ENCODE measurements at regions not wholly inside any gene's neighbourhood (a gene's known extent, or its start where the extent isn't known, plus 50 kb on each side); places are given as distances from the start of the nearest gene placed in this dataset.

DNA sequence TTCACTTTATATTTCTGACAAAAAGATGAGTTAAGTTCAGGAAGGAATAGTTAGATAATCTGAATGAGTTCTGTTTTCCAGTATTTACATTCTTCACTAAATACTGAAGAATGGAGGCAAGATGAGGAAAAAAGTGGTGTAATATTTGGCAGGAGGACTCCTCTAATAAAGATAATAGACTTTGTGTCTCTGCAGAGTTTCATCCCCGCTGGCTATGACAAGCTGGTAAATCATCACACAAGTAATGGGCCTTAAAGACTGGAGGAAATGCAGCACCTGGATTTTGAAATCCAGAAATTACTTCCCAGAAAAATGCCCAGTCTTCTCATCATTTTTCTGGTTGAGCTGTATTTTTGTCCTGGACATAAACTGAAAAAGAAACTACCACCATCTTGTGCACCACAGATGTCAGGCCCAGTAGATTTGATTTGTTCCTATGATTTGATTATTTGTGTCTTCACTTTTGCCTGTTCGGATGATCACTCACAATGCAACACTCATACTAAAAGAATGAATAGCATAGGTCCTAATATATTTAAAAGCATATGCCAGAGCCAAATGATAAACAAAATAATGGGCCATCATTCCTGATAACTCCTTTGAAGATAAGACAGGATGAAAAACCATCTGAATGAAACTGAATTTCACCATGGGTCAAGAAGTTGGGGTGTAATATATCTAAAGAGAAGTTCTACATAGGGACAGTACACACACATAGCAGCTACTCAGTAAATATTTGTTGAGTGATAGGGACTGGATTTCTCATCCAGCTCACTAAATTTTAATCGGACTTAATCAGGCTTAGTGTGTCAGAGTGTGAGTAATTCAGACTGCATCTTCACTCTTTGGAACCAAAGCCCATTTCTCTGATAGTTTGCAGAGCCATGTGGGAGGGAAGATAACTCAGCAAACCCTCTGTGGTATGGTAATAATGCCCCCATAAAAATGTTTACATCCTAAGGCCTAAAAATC is 200.5 kb downstream of the HINT1 start:
- TF ChIP-seq, protein P1, sequence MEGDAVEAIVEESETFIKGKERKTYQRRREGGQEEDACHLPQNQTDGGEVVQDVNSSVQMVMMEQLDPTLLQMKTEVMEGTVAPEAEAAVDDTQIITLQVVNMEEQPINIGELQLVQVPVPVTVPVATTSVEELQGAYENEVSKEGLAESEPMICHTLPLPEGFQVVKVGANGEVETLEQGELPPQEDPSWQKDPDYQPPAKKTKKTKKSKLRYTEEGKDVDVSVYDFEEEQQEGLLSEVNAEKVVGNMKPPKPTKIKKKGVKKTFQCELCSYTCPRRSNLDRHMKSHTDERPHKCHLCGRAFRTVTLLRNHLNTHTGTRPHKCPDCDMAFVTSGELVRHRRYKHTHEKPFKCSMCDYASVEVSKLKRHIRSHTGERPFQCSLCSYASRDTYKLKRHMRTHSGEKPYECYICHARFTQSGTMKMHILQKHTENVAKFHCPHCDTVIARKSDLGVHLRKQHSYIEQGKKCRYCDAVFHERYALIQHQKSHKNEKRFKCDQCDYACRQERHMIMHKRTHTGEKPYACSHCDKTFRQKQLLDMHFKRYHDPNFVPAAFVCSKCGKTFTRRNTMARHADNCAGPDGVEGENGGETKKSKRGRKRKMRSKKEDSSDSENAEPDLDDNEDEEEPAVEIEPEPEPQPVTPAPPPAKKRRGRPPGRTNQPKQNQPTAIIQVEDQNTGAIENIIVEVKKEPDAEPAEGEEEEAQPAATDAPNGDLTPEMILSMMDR (IDR thresholded peaks at IDR 0.05): no peak
- TF ChIP-seq POLR2A (IDR thresholded peaks at IDR 0.05): no peak
